ENCODE measurements at regions not wholly inside any gene's neighbourhood (a gene's known extent, or its start where the extent isn't known, plus 50 kb on each side); places are given as distances from the start of the nearest gene placed in this dataset.
"Not testable (repeated sequence)": the region's sequence is repeated elsewhere in the genome, so short reads cannot be mapped to it uniquely, and the experiment has no call there.

GRCh38 chr11:129503646-129504045 lies 128.0 kb downstream of the BARX2 start:
- DNase-seq (ENCODE audit: insufficient read length, low spot score) (no peak), FAIRE-seq (no peak)
- no peak for TF ChIP-seq POLR2A (IDR thresholded peaks at IDR 0.05; ENCODE audit: low read depth, low read length)

GRCh38 chr11:129505266-129505665 lies 129.6 kb downstream of the BARX2 start:
- DNase-seq (ENCODE audit: insufficient read length, low spot score) (no peak), FAIRE-seq (no peak)
- TF ChIP-seq POLR2A (IDR thresholded peaks at IDR 0.05; ENCODE audit: low read depth, low read length), result no peak

DNA sequence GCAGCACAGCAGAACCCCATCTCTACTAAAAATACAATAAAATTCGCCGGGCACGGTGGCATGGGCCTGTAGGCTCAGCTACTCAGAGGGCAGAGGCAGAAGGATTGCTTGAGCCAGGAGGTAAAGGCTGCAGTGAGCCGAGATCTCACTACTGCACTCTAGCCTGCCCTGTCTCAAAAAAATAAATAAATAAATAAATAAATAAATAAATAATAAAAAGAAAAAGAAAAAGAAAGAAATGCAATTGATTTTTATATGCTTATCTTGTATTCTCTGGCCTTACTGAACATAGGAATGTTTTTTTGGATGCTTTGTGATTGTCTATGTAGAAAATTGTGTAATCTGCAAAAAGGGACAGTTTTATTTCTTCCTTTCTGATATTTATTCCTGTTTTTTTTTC lies 132.5 kb downstream of the BARX2 start:
- no peak for TF ChIP-seq POLR2A (IDR thresholded peaks at IDR 0.05; ENCODE audit: low read depth, low read length)
- no peak for DNase-seq (ENCODE audit: insufficient read length, low spot score)
- FAIRE-seq, result no peak

DNA sequence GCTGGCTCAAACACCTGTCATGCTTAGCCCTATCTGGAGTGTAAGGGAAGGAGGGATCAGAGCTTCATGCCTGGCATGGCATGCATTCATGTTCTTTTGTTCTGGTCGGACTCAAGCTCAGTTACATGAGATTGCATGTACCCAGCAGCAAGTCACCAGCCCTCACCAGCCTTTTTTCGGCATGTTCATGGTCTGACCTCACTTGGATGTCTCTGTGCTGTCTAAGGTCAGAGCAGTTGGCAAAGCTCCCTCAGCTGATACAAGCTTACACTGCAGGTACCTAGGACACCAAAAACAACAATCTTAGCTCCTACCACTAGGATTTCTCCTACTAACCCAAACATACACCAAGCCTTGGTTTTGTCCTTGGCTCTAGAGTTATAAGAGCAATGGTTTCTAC lies 152.6 kb downstream of the BARX2 start:
- FAIRE-seq (no peak), DNase-seq (ENCODE audit: insufficient read length, low spot score) (no peak)
- no peak for TF ChIP-seq POLR2A (IDR thresholded peaks at IDR 0.05; ENCODE audit: low read depth, low read length)

- DNase-seq (ENCODE audit: insufficient read length, low spot score) (no peak), FAIRE-seq (no peak)
These were observed 154.7 kb downstream of the BARX2 start for GRCh38 chr11:129530154-129530895.

DNA sequence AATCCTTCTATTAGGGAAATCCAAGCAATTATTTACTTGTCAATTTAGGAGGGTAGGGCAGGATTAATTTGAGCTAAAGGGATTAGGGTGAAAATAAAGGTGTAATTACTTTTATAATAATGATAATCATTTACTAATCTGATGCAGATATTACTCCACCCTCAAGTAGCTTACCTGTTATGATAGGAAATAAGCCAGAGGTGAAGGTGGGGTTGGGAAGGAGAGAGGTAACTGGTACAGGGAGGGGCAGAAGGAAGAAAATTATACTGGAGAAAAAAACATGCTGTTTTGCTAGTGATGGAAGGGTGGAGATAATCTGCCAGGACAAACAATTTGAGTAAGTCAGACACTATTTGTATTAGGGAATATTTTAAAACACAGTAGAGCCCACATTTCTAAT lies 157.7 kb downstream of the BARX2 start:
- DNase-seq (ENCODE audit: insufficient read length, low spot score) (no peak), FAIRE-seq (no peak)
- no peak for TF ChIP-seq POLR2A (IDR thresholded peaks at IDR 0.05; ENCODE audit: low read depth, low read length)

More at GRCh38 chr11:129530154-129530895, 154.7 kb downstream of the BARX2 start:
- no peak for TF ChIP-seq POLR2A (IDR thresholded peaks at IDR 0.05; ENCODE audit: low read depth, low read length)

DNA sequence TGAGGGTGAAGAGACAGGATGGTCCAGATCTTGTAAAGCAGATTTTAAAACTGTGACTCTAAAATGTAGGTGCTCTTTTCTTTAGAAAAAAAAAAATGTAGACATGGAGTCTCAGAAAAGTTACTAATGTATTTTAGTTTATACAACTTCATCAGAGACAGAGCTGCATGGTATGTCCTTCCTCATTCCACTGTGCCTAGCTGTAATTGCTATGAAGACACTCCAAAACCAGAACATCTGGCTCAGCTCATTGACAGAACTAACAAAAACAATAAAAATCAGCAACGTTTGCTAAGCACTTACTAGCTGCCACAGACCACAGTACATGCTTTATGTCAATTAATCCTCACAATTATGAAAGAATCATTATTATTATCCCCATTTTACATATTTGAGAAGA lies 160.7 kb downstream of the BARX2 start:
- DNase-seq (ENCODE audit: insufficient read length, low spot score), result no peak
- no peak for FAIRE-seq
- no peak for TF ChIP-seq POLR2A (IDR thresholded peaks at IDR 0.05; ENCODE audit: low read depth, low read length)

DNA sequence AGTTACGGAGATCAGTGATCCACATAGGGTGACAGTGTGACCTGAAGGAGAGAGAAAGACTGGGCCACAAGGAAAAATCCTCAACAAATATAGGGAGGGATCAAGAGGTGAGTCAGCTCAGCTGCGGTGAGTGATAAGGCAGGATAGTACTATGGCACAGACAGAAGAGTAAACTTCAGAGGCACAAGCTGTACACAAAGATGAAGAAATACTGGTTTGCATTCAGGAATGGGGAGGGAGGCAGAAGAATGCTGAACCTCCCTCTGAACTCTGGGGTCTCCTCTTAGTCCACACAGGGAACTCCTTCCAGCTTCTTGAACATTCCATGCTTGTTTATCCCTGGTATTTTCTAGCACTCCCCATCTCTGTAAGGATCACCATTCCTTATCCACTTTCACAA lies 162.7 kb downstream of the BARX2 start:
- FAIRE-seq (no peak), DNase-seq (ENCODE audit: insufficient read length, low spot score) (no peak)
- TF ChIP-seq POLR2A (IDR thresholded peaks at IDR 0.05; ENCODE audit: low read depth, low read length), result no peak

GRCh38 chr11:129543515-129544290 lies 168.1 kb downstream of the BARX2 start:
- DNase-seq (ENCODE audit: insufficient read length, low spot score) (no peak), FAIRE-seq (no peak)
- TF ChIP-seq POLR2A (IDR thresholded peaks at IDR 0.05; ENCODE audit: low read depth, low read length), result no peak

DNA sequence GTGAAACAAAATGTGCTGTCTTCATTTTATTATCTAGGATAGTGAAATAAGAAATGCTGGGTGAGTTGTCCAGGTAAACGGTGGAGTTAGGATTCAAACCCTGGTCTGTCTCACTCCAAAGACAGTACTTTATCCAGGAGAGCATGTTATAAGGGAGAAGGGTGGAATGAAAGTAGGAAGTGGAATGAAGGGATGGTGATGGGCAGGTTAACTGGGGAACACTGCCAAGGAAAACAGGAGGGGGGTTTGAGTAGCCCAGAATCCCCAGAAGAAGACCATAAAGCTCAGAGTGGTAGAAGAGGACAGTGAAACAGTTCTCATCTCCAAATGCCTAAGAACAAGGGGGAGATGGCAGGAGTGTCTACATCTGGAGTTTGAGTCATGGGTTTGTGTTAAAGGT lies 169.0 kb downstream of the BARX2 start:
- FAIRE-seq (no peak), DNase-seq (ENCODE audit: insufficient read length, low spot score) (no peak)
- TF ChIP-seq POLR2A (IDR thresholded peaks at IDR 0.05; ENCODE audit: low read depth, low read length), result no peak

GRCh38 chr11:129546266-129546665 lies 170.6 kb downstream of the BARX2 start:
- DNase-seq (ENCODE audit: insufficient read length, low spot score) (no peak), FAIRE-seq (no peak)
- no peak for TF ChIP-seq POLR2A (IDR thresholded peaks at IDR 0.05; ENCODE audit: low read depth, low read length)

DNA sequence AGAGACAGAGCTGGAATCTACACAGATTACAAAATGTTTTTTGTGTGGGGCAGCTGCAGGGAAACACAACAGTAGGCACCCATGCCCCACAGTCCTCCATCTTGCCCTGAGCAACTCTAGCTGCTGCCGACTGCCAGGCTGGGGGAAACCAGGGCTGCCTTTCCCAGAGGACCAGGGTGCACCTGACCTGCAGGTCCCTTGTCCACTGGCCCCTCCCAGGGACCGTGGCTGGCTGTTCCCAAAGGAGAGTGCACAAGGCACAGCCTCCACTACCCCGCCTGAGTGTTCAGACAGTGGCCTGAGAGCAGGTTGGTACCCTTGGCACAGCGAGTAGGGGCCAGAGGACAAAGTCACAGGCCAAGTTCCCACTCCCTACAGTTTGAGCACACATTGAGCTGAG lies 181.8 kb downstream of the BARX2 start:
- no peak for FAIRE-seq
- DNase-seq (ENCODE audit: insufficient read length, low spot score), result no peak
- no peak for TF ChIP-seq POLR2A (IDR thresholded peaks at IDR 0.05; ENCODE audit: low read depth, low read length)

- no peak for TF ChIP-seq POLR2A (IDR thresholded peaks at IDR 0.05; ENCODE audit: low read depth, low read length)
- FAIRE-seq, result no peak
- no peak for DNase-seq (ENCODE audit: insufficient read length, low spot score)
These were observed 193.4 kb downstream of the BARX2 start for GRCh38 chr11:129569007-129569406.

GRCh38 chr11:129572667-129573066 lies 197.0 kb downstream of the BARX2 start:
- DNase-seq (ENCODE audit: insufficient read length, low spot score); FAIRE-seq: not testable (repeated sequence)

- FAIRE-seq, result no peak
- DNase-seq (ENCODE audit: insufficient read length, low spot score), result no peak
- TF ChIP-seq POLR2A (IDR thresholded peaks at IDR 0.05; ENCODE audit: low read depth, low read length), result no peak
These were observed 197.5 kb downstream of the BARX2 start for GRCh38 chr11:129573161-129573560.

Data from H54 (cell line).